IMR-90 (cell line): ENCODE measurements at regions not wholly inside any gene's neighbourhood (a gene's known extent, or its start where the extent isn't known, plus 50 kb on each side); places are given as distances from the start of the nearest gene placed in this dataset.

Experiments
- ATAC-seq: fragments of 200-7000 bp; cut with Tn5 transposase; 2 replicates; pipeline ENCODE4 v1.9.1; 2020; ENCODE audit warnings: low read depth, mild to moderate bottlenecking, moderate library complexity
- BruUV-seq: library from RNA; stranded (reverse); fragments of 400-500 nt; replicated peaks from 2 replicates; lab custom pipeline; 2021; lab: Mats Ljungman, UMichigan
- CTCF ChIA-PET: fragments of 300-600 bp; formaldehyde crosslinking; extraction: SDS; loops from one replicate; lab custom pipeline; 2021; ENCODE audit warnings: antibody characterized with exemption; lab: Yijun Ruan, JAX
- POLR2A ChIA-PET: fragments of 300-600 bp; sonication (Branson Sonifier 250); formaldehyde crosslinking; loops from one replicate; lab custom pipeline; 2022; ENCODE audit warnings: antibody characterized with exemption; ENCODE audit not compliant: unreplicated experiment; lab: Charles Lee
- DNase-seq: peaks from one replicate; pipeline ENCODE4 v3.0.0; 2013
- H2AFZ ChIP-seq: replicated peaks from 2 replicates; pipeline ENCODE3; 2013; ENCODE audit warnings: low read length, mild to moderate bottlenecking; ENCODE audit not compliant: poor library complexity
- H2AK5ac ChIP-seq: 2 replicates; pipeline ENCODE4 v1.6.1; 2013; ENCODE audit warnings: low read depth, low read length, inconsistent platforms
- H2AK9ac ChIP-seq: replicated peaks from 2 replicates; pipeline ENCODE3; 2013; ENCODE audit warnings: mild to moderate bottlenecking, low read depth, low read length, moderate library complexity; ENCODE audit not compliant: poor library complexity
- H2BK120ac ChIP-seq: 2 replicates; pipeline ENCODE4 v1.6.1; 2013; ENCODE audit warnings: low read depth, low read length, inconsistent platforms
- H2BK15ac ChIP-seq: 3 replicates; pipeline ENCODE4 v1.6.1; 2013; ENCODE audit warnings: low read depth, low read length, inconsistent platforms
- H2BK20ac ChIP-seq: 2 replicates; pipeline ENCODE4 v1.6.1; 2013; ENCODE audit warnings: low read depth, mild to moderate bottlenecking, inconsistent platforms, low read length, moderate library complexity
- H2BK5ac ChIP-seq: 2 replicates; pipeline ENCODE4 v1.6.1; 2013; ENCODE audit warnings: mild to moderate bottlenecking, low read depth, low read length, inconsistent platforms; ENCODE audit not compliant: poor library complexity, severe bottlenecking
- H3K14ac ChIP-seq: replicated peaks from 2 replicates; pipeline ENCODE4 v1.6.1; 2013; ENCODE audit warnings: low read depth, low read length, inconsistent platforms
- H3K18ac ChIP-seq: 2 replicates; pipeline ENCODE4 v1.6.1; 2013; ENCODE audit warnings: low read depth, low read length, control low read depth
- H3K23ac ChIP-seq: 2 replicates; pipeline ENCODE4 v1.6.1; 2013; ENCODE audit warnings: low read depth, low read length, inconsistent platforms
- H3K27ac ChIP-seq: 2 replicates; pipeline ENCODE4 v1.5.1; 2013; ENCODE audit warnings: mild to moderate bottlenecking, control low read depth, low read length; ENCODE audit not compliant: insufficient read depth
- H3K27me3 ChIP-seq: 2 replicates; pipeline ENCODE4 v1.6.1; 2013; ENCODE audit warnings: low read length; ENCODE audit not compliant: control insufficient read depth, insufficient read depth
- H3K36me3 ChIP-seq: 2 replicates; pipeline ENCODE4 v1.6.1; 2013; ENCODE audit warnings: low read length, mixed read lengths; ENCODE audit not compliant: control insufficient read depth, insufficient read depth
- H3K4ac ChIP-seq: 2 replicates; pipeline ENCODE4 v1.6.1; 2013; ENCODE audit warnings: low read depth, low read length, inconsistent platforms
- H3K4me1 ChIP-seq: 2 replicates; pipeline ENCODE4 v1.6.1; 2013; ENCODE audit warnings: low read length, mixed read lengths; ENCODE audit not compliant: control insufficient read depth, insufficient read depth
- H3K4me2 ChIP-seq: 2 replicates; pipeline ENCODE4 v1.6.1; 2013; ENCODE audit warnings: low read depth, mild to moderate bottlenecking, control low read depth, low read length, moderate library complexity
- H3K4me3 ChIP-seq: 2 replicates; pipeline ENCODE4 v1.5.1; 2013; ENCODE audit warnings: low read depth, mild to moderate bottlenecking, control low read depth, low read length, moderate library complexity; ENCODE audit not compliant: insufficient read depth
- H3K56ac ChIP-seq: 2 replicates; pipeline ENCODE4 v1.6.1; 2013; ENCODE audit warnings: low read length, inconsistent platforms; ENCODE audit not compliant: insufficient read depth; ENCODE audit errors: extremely low read depth
- H3K79me1 ChIP-seq, 2 experiments: 2 replicates each; pipeline ENCODE4 v1.6.1; 2013; ENCODE audit warnings: low read length in 2 of 2, inconsistent platforms in 1 of 2, low read depth in 1 of 2
- H3K9ac ChIP-seq: 2 replicates; pipeline ENCODE4 v1.6.1; 2013; ENCODE audit warnings: low read depth, low read length, control low read depth
- H3K9me1 ChIP-seq: 2 replicates; pipeline ENCODE4 v1.6.1; 2013; ENCODE audit warnings: low read length, inconsistent platforms; ENCODE audit not compliant: insufficient read depth
- H3K9me3 ChIP-seq: 2 replicates; pipeline ENCODE4 v1.6.1; 2013; ENCODE audit warnings: low read length; ENCODE audit not compliant: control insufficient read depth, insufficient read depth
- H4K20me1 ChIP-seq: 2 replicates; pipeline ENCODE4 v1.6.1; 2013; ENCODE audit warnings: low read length, inconsistent platforms; ENCODE audit not compliant: insufficient read depth
- H4K5ac ChIP-seq: 2 replicates; pipeline ENCODE4 v1.6.1; 2013; ENCODE audit warnings: mild to moderate bottlenecking, low read depth, low read length, control low read depth
- H4K8ac ChIP-seq, 2 experiments: 2 replicates each; pipeline ENCODE4 v1.6.1; 2013; ENCODE audit warnings: low read depth in 2 of 2, low read length in 2 of 2, control low read depth in 1 of 2, inconsistent platforms in 1 of 2
- H4K91ac ChIP-seq: 2 replicates; pipeline ENCODE4 v1.6.1; 2013; ENCODE audit warnings: low read depth, low read length, inconsistent platforms; ENCODE audit not compliant: insufficient read depth
- BHLHE40 ChIP-seq: fragments of 150-350 bp; IDR thresholded peaks from 2 replicates; pipeline ENCODE4 v1.6.1; 2016; ENCODE audit warnings: mild to moderate bottlenecking, low read depth, low read length
- CEBPB ChIP-seq: IDR thresholded peaks from 2 replicates; pipeline ENCODE4 v1.6.1; 2012; ENCODE audit warnings: low read depth, low read length, improper control_type of control experiment
- CHD1 ChIP-seq: IDR thresholded peaks from 2 replicates; pipeline ENCODE4 v1.6.1; 2012; ENCODE audit warnings: low read depth, low read length, improper control_type of control experiment
- CTCF ChIP-seq: conservative IDR thresholded peaks from 2 replicates; pipeline ENCODE4 v1.5.1; 2012; ENCODE audit warnings: mild to moderate bottlenecking, low read depth, low read length, improper control_type of control experiment
- ELK1 ChIP-seq: fragments of 150-350 bp; IDR thresholded peaks from 2 replicates; pipeline ENCODE4 v1.6.1; 2016; ENCODE audit warnings: low read depth, mild to moderate bottlenecking, low read length, moderate library complexity, borderline replicate concordance
- FOS ChIP-seq: fragments of 150-350 bp; IDR thresholded peaks from 2 replicates; pipeline ENCODE4 v1.6.1; 2016; ENCODE audit warnings: low read depth, low read length
- MAFK ChIP-seq: IDR thresholded peaks from 2 replicates; pipeline ENCODE4 v1.6.1; 2012; ENCODE audit warnings: low read depth, low read length, improper control_type of control experiment
- MAZ ChIP-seq: IDR thresholded peaks from 2 replicates; pipeline ENCODE4 v1.6.1; 2012; ENCODE audit warnings: low read depth, mild to moderate bottlenecking, low read length, improper control_type of control experiment, moderate library complexity, borderline replicate concordance
- MXI1 ChIP-seq: IDR thresholded peaks from 2 replicates; pipeline ENCODE4 v1.6.1; 2012; ENCODE audit warnings: low read depth, mild to moderate bottlenecking, low read length, moderate library complexity, borderline replicate concordance
- NFE2L2 ChIP-seq: fragments of 150-350 bp; IDR thresholded peaks from 2 replicates; pipeline ENCODE4 v1.6.1; 2016; ENCODE audit warnings: low read depth, mild to moderate bottlenecking, low read length
- POLR2A ChIP-seq: IDR thresholded peaks from 2 replicates; pipeline ENCODE4 v1.6.1; 2012; ENCODE audit warnings: mild to moderate bottlenecking, low read depth, low read length
- RAD21 ChIP-seq: IDR thresholded peaks from 2 replicates; pipeline ENCODE4 v1.6.1; 2012; ENCODE audit warnings: low read length, improper control_type of control experiment
- RCOR1 ChIP-seq: IDR thresholded peaks from 2 replicates; pipeline ENCODE4 v1.6.1; 2012; ENCODE audit warnings: mild to moderate bottlenecking, low read length, improper control_type of control experiment; ENCODE audit not compliant: insufficient replicate concordance
- RFX5 ChIP-seq: IDR thresholded peaks from 2 replicates; pipeline ENCODE4 v1.8.0; 2012; ENCODE audit warnings: low read depth, mild to moderate bottlenecking, low read length, moderate library complexity
- SMC3 ChIP-seq: fragments of 150-350 bp; IDR thresholded peaks from 2 replicates; pipeline ENCODE4 v1.6.1; 2016; ENCODE audit warnings: low read depth, mild to moderate bottlenecking, antibody characterized with exemption, low read length, moderate library complexity
- WGBS, 2 experiments: methylation state at CpG; one replicate each; pipeline versions ENCODE4 v1.1.5 to v1.1.7; 2013; ENCODE audit warnings: missing lambda C conversion rate in 2 of 2; ENCODE audit not compliant: insufficient read length in 1 of 2; ENCODE audit errors: extremely low coverage in 2 of 2; 5-methylcytosine and 5-hydroxymethylcytosine counted together
- dilution Hi-C: fragments of 300-500 bp; cut with HindIII; formaldehyde crosslinking; loops from one replicate; pipeline ENCODE4 v1.14.3; 2018; ENCODE audit warnings: low sequenced_read_pairs; ENCODE audit not compliant: unreplicated experiment
- in situ Hi-C: fragments of 300-500 bp; cut with MboI; formaldehyde crosslinking; loops from 3 replicates; pipeline ENCODE4 v1.14.3; 2019; ENCODE audit warnings: low sequenced_read_pairs, inconsistent platforms, mixed read lengths
- intact Hi-C: fragments of 100-400 bp; cut with micrococcal nuclease; formaldehyde crosslinking; loops from 2 replicates; pipeline ENCODE4 v1.10.0; 2022
- TF ChIP-seq, protein P1 (sequence below): fragments of 150-350 bp; IDR thresholded peaks from 2 replicates; pipeline ENCODE4 v1.6.1; 2017; ENCODE audit warnings: mild to moderate bottlenecking, antibody characterized with exemption, low read length, low read depth

GRCh38 chr9:71620746-71621145 is 147.6 kb downstream of the CEMIP2 start:
- no peak overlapping the region for H2AFZ ChIP-seq
- no peak overlapping the region for H3K4me2 ChIP-seq
- no peak overlapping the region for H3K14ac ChIP-seq
- H3K79me1 ChIP-seq, result no peaks in the 10 kb centered on the region
- H3K9me1 ChIP-seq, result no peaks in the 10 kb centered on the region
- TF ChIP-seq CEBPB, result no peak
- no peak for TF ChIP-seq NFE2L2
- TF ChIP-seq RAD21, result no peak
- no peak for TF ChIP-seq RFX5
- TF ChIP-seq CHD1, result no peak
- no peak for TF ChIP-seq FOS
- TF ChIP-seq ELK1, result no peak
- TF ChIP-seq POLR2A, result no peak
- no peak for TF ChIP-seq BHLHE40
- no peak for TF ChIP-seq MXI1
- no peak for TF ChIP-seq MAZ
- no peak for TF ChIP-seq MAFK
- TF ChIP-seq, protein P1, sequence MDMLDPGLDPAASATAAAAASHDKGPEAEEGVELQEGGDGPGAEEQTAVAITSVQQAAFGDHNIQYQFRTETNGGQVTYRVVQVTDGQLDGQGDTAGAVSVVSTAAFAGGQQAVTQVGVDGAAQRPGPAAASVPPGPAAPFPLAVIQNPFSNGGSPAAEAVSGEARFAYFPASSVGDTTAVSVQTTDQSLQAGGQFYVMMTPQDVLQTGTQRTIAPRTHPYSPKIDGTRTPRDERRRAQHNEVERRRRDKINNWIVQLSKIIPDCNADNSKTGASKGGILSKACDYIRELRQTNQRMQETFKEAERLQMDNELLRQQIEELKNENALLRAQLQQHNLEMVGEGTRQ, result no peak
- no peak for TF ChIP-seq CTCF
- no peak for TF ChIP-seq RCOR1
- TF ChIP-seq SMC3, result no peak
- H3K9me3 ChIP-seq, result no peaks in the 10 kb centered on the region
- no peak overlapping the region for H4K5ac ChIP-seq
- no peak overlapping the region for H3K4ac ChIP-seq
- H3K18ac ChIP-seq, result no peak overlapping the region
- DNase-seq, result no peak
- no TSS peak for BruUV-seq
- H4K91ac ChIP-seq, result no peak overlapping the region
- H2BK20ac ChIP-seq, result no peak overlapping the region
- no peak overlapping the region for H3K4me3 ChIP-seq
- H4K8ac ChIP-seq, result no peak overlapping the region
- no peak overlapping the region for H3K27ac ChIP-seq
- H4K20me1 ChIP-seq, result no peaks in the 10 kb centered on the region
- no peak overlapping the region for H2AK9ac ChIP-seq
- no peak for ATAC-seq
- H3K36me3 ChIP-seq, result no peaks in the 10 kb centered on the region
- H2BK120ac ChIP-seq, result no peak overlapping the region
- H2BK15ac ChIP-seq, result no peak overlapping the region
- no CpG with 5 or more reads among the region's 1 CpG for WGBS, 2 experiments
- CTCF ChIA-PET, result no interaction called here
- POLR2A ChIA-PET, result no interaction called here
- intact Hi-C loops, result no loop called here
- H3K27me3 ChIP-seq, result no peaks in the 10 kb centered on the region; the same call in none of the 2 replicates
- no peak overlapping the region for H3K23ac ChIP-seq
- no peak overlapping the region for H2AK5ac ChIP-seq
- in situ Hi-C loops, result no loop called here
- no peaks in the 10 kb centered on the region for H3K4me1 ChIP-seq
- no peak overlapping the region for H3K9ac ChIP-seq
- H2BK5ac ChIP-seq, result no peak overlapping the region
- dilution Hi-C loops, result no loop called here
- no peak overlapping the region for H3K56ac ChIP-seq
